C4-2B (cell line): ENCODE measurements at regions not wholly inside any gene's neighbourhood (a gene's known extent, or its start where the extent isn't known, plus 50 kb on each side); places are given as distances from the start of the nearest gene placed in this dataset.

Source experiments
- H3K27ac ChIP-seq: fragments of 450-650 bp; 2 replicates; pipeline ENCODE4 v1.5.1; 2017
- ZFX ChIP-seq: fragments of 450-650 bp; IDR thresholded peaks from 2 replicates; pipeline ENCODE4 v1.6.1; 2017
- TF ChIP-seq, protein P1 (sequence below): fragments of 450-650 bp; conservative IDR thresholded peaks from 2 replicates; pipeline ENCODE4 v1.5.1; 2017; ENCODE audit warnings: mild to moderate bottlenecking

DNA sequence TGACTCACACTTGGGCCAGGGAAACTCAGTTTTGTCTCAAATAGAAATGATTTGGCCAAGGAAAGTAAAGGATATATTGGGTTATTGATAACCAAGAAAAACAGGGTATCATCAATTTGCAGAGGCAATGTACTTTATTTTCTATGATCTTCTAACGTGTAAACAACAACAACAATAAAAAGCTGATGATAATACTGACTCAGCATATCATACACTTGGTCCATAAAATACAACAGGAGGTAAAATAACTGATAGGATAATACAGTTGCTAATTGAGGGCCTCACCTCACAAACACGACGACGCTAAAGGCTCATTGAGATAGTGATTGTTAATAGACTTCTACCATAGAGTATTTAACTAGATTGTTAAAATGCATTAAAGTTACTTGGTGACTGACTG is 774.0 kb upstream of the NOVA1 start:
- TF ChIP-seq, protein P1, sequence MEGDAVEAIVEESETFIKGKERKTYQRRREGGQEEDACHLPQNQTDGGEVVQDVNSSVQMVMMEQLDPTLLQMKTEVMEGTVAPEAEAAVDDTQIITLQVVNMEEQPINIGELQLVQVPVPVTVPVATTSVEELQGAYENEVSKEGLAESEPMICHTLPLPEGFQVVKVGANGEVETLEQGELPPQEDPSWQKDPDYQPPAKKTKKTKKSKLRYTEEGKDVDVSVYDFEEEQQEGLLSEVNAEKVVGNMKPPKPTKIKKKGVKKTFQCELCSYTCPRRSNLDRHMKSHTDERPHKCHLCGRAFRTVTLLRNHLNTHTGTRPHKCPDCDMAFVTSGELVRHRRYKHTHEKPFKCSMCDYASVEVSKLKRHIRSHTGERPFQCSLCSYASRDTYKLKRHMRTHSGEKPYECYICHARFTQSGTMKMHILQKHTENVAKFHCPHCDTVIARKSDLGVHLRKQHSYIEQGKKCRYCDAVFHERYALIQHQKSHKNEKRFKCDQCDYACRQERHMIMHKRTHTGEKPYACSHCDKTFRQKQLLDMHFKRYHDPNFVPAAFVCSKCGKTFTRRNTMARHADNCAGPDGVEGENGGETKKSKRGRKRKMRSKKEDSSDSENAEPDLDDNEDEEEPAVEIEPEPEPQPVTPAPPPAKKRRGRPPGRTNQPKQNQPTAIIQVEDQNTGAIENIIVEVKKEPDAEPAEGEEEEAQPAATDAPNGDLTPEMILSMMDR = no peak
- TF ChIP-seq ZFX = no peak
- H3K27ac ChIP-seq = no peak overlapping the region

DNA sequence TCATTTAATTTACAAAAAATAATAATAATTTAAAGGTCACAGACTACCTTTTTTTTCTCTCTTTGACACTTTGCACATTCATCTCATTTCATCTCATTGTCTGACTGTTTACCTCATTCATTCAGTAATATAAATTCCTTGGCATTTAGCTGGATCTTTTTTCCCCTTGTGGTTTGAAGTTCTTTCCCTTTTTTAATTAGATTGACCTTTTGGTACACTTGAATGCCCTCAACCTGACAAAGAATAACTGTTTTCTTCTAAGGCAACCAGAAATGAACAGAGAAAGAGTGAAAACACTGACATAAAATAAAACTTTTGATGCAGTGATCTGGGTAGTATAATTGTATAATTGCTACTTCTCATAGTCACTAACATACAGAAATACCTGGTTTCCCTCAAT is 774.9 kb upstream of the NOVA1 start:
- no peak overlapping the region for H3K27ac ChIP-seq
- TF ChIP-seq, protein P1 = no peak
- no peak for TF ChIP-seq ZFX

DNA sequence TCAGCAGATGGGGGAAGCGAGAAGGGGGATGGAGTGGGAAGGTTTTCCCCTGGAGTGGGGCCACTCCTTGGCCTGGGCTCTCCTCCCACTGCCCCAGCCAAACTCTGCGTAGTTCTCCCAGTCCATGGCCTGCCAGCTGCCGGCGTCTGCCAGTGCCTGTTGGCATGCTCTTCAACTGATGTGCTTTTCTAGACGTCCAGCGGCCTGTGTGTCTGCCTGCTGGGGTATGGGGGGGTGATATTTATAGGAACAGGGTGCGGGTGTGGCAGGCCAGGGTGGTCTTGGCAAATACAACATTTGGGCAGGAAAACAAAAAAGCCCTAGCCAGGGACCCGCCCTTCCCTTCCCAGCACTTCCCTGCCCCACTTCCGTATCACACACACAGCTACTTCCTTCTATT is 786.3 kb upstream of the NOVA1 start:
- TF ChIP-seq, protein P1 = no peak
- no peak for TF ChIP-seq ZFX
- H3K27ac ChIP-seq = no peak overlapping the region

DNA sequence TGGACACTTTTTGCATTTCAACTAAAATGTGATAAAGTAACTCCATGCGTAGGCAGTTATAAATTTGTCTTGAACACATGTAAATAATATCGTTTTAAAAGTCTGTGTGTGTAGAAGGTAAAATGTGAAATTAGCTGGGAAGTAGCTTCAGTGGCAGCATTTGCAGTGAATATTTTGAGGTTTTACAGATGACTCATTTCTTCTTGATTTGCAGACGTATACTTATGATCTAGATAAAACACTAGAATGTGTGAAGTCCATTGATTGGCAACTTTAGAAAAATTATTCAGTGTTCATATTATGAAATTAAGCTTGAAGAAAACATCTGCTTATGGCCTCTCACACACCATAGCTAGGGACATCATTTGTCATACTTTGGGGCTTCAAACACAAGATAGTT is 788.6 kb upstream of the NOVA1 start:
- TF ChIP-seq ZFX = no peak
- H3K27ac ChIP-seq = no peak overlapping the region

DNA sequence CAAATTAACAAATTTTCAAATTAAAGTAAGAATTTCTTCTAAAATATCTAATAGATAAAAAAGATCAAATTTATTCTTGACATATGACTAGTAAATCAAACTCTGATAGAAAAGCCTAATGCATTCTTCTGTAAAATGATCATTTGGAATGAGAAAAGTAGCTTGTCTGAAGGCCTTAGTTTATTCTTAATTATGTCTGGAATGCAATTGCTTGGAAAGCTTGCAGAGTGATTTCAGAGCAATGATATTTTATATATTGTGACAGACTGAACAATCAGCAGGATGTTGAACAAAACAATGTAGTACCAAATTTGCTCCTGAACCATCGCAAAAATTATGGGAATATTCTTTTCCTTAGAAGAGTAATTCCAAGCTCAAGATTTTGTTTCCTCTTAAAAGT is 789.6 kb upstream of the NOVA1 start:
- TF ChIP-seq, protein P1 = no peak
- TF ChIP-seq ZFX = no peak
- H3K27ac ChIP-seq = no peak overlapping the region

DNA sequence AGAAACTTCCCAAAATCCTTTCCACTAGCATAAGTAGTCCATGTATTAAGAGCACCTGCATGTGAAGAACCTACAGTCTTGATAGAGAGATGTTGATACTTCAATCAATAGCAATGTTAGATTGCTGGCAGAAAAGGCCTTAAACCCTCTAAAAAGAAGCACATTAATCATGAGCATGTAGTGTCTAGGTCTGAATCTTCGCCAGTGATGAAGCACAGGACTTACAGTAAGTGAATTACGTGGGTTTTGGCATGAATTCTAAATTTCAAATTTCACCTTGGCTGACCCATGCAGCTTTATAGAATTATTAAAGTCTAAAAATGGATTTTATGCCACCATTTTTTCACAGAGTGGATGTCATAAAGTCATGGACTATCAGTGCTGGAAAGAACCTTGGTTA is 791.6 kb upstream of the NOVA1 start:
- TF ChIP-seq, protein P1 = no peak
- TF ChIP-seq ZFX = no peak
- no peak overlapping the region for H3K27ac ChIP-seq

DNA sequence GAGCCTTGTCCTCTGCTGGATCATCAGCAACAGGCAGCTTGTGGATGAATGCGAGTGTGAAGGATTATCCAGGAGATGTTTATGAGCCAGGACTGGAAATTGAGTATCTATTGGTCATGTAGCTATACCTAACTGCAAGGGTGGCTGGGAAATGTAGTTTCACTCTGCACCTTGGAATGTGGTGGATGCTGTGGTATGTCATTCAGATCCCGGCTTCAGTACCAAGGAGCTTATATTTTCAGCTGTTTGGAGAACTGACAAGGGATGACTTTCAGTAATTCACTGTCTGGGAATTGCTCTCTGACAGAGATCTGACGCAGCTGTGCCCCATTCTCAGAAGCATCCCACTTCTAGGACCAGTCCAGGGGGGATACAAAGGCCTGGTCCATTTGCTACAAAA is 792.3 kb upstream of the NOVA1 start:
- TF ChIP-seq ZFX = no peak
- TF ChIP-seq, protein P1 = no peak
- H3K27ac ChIP-seq = no peak overlapping the region

DNA sequence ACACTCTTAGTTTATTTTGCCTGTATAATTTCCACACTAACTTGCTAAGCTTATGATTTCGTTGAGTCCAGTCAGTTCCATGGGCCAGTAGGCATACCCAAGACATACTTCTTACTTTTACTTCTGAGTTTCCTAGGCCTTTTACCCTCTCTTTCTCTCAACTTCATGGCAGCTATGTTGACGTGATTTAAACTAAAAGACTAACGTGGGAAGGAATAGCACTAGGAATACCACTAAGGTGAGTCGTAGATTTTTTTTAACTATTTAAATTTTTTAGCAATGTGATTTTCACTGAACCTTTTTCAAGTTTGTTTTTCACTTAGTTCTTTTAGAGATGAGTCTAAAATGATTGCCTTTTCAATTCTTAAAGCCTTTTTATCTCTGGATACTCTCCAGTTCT is 793.5 kb upstream of the NOVA1 start:
- no peak overlapping the region for H3K27ac ChIP-seq
- TF ChIP-seq, protein P1 = no peak
- no peak for TF ChIP-seq ZFX
